ENCODE measurements at regions not wholly inside any gene's neighbourhood (a gene's known extent, or its start where the extent isn't known, plus 50 kb on each side); places are given as distances from the start of the nearest gene placed in this dataset.

GRCh38 chr7:116377721-116378120 lies 121.8 kb upstream of the CAV2 start:
- no peaks in the 10 kb centered on the region for H3K9me3 ChIP-seq
- TF ChIP-seq CTCF (IDR thresholded peaks at IDR 0.05) (no peak), POLR2AphosphoS5 (IDR thresholded peaks at IDR 0.05; ENCODE audit: insufficient read depth in 1 of 2, low read depth in 1 of 2) (no peak), POLR2A (IDR thresholded peaks at IDR 0.05) (no peak)
- no peaks in the 10 kb centered on the region for H3K4me1 ChIP-seq
- DNase-seq (ENCODE audit: extremely low spot score in 2 of 2), result no peak
- no peak overlapping the region for H3K4me3 ChIP-seq
- H3K27ac ChIP-seq, result no peak overlapping the region
- intact Hi-C loops (cut with DNase I), result no loop called here
- H3K27me3 ChIP-seq, result no peaks in the 10 kb centered on the region
- H3K36me3 ChIP-seq, result no peaks in the 10 kb centered on the region

DNA sequence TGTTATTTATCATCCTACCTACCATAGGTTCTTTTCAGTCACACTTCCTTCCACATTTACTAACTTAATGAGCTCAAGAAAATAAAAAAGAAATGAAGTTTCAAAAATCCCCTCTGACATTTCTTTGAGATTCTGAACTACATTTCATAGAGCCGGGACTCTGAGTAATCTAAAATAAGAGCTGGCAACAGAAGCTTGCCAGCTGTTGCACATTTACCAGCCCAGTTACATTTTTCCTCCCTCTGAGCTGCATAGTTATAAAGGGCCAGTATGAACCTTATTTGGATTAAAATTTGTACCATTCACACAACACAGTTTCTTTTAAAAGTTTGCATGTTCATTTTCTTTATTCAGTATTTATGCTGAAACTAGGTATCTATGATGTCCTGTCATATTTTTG lies 119.5 kb upstream of the CAV2 start:
- no peaks in the 10 kb centered on the region for H3K9me3 ChIP-seq
- H3K27me3 ChIP-seq, result no peaks in the 10 kb centered on the region
- H3K36me3 ChIP-seq, result no peaks in the 10 kb centered on the region
- H3K27ac ChIP-seq, result peak overlapping the region; percentile 1
- TF ChIP-seq CTCF (IDR thresholded peaks at IDR 0.05) (no peak), POLR2AphosphoS5 (IDR thresholded peaks at IDR 0.05; ENCODE audit: insufficient read depth in 1 of 2, low read depth in 1 of 2) (no peak), POLR2A (IDR thresholded peaks at IDR 0.05) (no peak)
- intact Hi-C loops (cut with DNase I), result no loop called here
- H3K4me1 ChIP-seq, result no peaks in the 10 kb centered on the region
- no peak for DNase-seq (ENCODE audit: extremely low spot score in 2 of 2)
- H3K4me3 ChIP-seq, result no peak overlapping the region

DNA sequence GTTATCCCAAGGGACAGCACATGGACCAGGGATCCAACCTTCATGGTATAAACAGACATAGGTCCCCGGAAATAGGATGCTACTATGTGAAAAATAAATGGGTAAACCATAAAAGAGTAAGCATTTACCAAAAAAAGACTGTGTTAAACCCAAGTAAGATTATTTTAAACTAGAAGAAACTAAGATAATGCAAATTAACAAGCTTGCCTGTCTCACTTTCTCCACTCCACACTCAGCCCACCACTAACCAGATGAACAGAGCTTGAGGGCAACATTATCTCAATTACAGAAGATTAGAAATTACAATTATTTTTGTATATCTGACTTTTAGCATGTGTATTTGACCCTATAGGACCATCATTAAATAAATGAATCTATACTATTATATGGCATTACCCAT lies 117.2 kb upstream of the CAV2 start:
- TF ChIP-seq CTCF (IDR thresholded peaks at IDR 0.05), result no peak
- TF ChIP-seq POLR2A (IDR thresholded peaks at IDR 0.05), result no peak
- TF ChIP-seq POLR2AphosphoS5 (IDR thresholded peaks at IDR 0.05; ENCODE audit: insufficient read depth in 1 of 2, low read depth in 1 of 2), result no peak
- no peak overlapping the region for H3K4me3 ChIP-seq
- DNase-seq (ENCODE audit: extremely low spot score in 2 of 2), result no peak
- no peaks in the 10 kb centered on the region for H3K27me3 ChIP-seq
- intact Hi-C loops (cut with DNase I), result no loop called here
- H3K4me1 ChIP-seq, result no peaks in the 10 kb centered on the region
- H3K27ac ChIP-seq, result no peak overlapping the region
- no peaks in the 10 kb centered on the region for H3K9me3 ChIP-seq
- H3K36me3 ChIP-seq, result no peaks in the 10 kb centered on the region

- no peak for DNase-seq (ENCODE audit: extremely low spot score in 2 of 2)
- H3K27ac ChIP-seq, result no peak overlapping the region
- TF ChIP-seq CTCF (IDR thresholded peaks at IDR 0.05), result no peak
These were observed 114.5 kb upstream of the CAV2 start for GRCh38 chr7:116384936-116385635.

DNA sequence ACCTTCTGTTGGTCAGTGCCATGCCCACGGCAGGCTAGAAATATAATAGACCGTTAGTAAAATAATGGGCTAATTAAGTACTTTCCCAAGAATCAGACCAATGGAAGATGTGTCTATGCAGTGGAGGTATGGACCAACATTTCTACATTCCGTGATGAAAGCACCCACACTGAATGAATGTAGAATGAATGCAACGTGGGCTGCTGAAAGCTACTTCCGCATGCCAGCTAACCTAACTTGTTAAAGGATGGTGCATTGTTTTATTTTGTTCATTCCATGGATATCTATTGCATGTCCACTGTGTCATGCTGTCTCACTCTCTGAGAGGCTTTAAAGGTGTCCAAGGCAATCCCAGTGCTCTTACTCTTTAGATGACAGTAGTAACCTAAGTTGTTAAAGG lies 112.9 kb upstream of the CAV2 start:
- TF ChIP-seq POLR2AphosphoS5 (IDR thresholded peaks at IDR 0.05; ENCODE audit: insufficient read depth in 1 of 2, low read depth in 1 of 2), result no peak
- no peak for TF ChIP-seq CTCF (IDR thresholded peaks at IDR 0.05)
- no peak for TF ChIP-seq POLR2A (IDR thresholded peaks at IDR 0.05)
- H3K4me3 ChIP-seq, result no peak overlapping the region
- no peaks in the 10 kb centered on the region for H3K9me3 ChIP-seq
- no peaks in the 10 kb centered on the region for H3K27me3 ChIP-seq
- intact Hi-C loops (cut with DNase I), result no loop called here
- DNase-seq (ENCODE audit: extremely low spot score in 2 of 2), result no peak
- H3K4me1 ChIP-seq, result no peaks in the 10 kb centered on the region
- no peak overlapping the region for H3K27ac ChIP-seq
- no peaks in the 10 kb centered on the region for H3K36me3 ChIP-seq

More at GRCh38 chr7:116384936-116385635, 114.5 kb upstream of the CAV2 start:
- intact Hi-C loops (cut with DNase I), result no loop called here
- no peak overlapping the region for H3K4me3 ChIP-seq
- no peaks in the 10 kb centered on the region for H3K4me1 ChIP-seq
- no peaks in the 10 kb centered on the region for H3K27me3 ChIP-seq
- H3K36me3 ChIP-seq, result no peaks in the 10 kb centered on the region
- H3K9me3 ChIP-seq, result no peaks in the 10 kb centered on the region
